ENCODE measurements at regions not wholly inside any gene's neighbourhood (a gene's known extent, or its start where the extent isn't known, plus 50 kb on each side); places are given as distances from the start of the nearest gene placed in this dataset.

DNA sequence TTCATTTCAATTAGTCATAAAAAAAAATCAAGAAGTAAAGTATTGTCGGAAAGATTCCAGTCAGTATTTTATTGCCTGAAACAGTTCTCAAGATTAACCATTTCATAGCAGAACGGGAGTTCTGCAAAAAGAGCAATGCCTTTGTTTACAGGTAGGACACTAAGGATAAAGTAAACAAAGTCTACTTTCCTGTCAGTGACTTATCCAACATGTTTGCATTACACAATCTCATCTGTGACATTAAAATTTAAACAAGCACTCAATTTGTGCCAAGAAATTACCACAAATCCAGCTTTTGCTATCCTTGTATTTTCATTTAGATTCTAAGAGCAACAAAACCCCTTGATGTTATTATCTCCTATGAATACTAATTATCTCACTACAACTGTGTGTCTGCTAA lies 306.5 kb upstream of the LDB2 start:
- TF ChIP-seq, protein P1, sequence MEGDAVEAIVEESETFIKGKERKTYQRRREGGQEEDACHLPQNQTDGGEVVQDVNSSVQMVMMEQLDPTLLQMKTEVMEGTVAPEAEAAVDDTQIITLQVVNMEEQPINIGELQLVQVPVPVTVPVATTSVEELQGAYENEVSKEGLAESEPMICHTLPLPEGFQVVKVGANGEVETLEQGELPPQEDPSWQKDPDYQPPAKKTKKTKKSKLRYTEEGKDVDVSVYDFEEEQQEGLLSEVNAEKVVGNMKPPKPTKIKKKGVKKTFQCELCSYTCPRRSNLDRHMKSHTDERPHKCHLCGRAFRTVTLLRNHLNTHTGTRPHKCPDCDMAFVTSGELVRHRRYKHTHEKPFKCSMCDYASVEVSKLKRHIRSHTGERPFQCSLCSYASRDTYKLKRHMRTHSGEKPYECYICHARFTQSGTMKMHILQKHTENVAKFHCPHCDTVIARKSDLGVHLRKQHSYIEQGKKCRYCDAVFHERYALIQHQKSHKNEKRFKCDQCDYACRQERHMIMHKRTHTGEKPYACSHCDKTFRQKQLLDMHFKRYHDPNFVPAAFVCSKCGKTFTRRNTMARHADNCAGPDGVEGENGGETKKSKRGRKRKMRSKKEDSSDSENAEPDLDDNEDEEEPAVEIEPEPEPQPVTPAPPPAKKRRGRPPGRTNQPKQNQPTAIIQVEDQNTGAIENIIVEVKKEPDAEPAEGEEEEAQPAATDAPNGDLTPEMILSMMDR (IDR thresholded peaks at IDR 0.05) = no peak

DNA sequence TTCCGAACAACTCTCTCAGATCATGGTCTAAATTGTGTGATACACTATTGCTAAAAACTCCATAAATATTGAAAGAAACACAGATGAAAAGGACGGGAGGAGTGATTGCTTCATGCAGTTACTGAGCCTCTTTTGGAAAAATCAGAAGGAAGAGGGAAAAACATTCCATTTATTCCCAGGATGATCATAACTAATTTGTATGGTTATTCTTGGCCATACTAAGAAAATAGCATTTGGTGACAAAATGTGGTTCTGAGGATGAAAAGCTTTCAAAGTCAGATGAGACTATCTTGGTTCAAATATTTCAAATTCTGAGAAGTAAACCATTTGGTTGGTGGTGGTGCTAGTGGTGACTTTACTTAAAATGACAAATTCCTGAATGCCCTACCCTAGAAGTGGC lies 305.4 kb upstream of the LDB2 start:
- TF ChIP-seq, protein P1 (IDR thresholded peaks at IDR 0.05) = no peak

DNA sequence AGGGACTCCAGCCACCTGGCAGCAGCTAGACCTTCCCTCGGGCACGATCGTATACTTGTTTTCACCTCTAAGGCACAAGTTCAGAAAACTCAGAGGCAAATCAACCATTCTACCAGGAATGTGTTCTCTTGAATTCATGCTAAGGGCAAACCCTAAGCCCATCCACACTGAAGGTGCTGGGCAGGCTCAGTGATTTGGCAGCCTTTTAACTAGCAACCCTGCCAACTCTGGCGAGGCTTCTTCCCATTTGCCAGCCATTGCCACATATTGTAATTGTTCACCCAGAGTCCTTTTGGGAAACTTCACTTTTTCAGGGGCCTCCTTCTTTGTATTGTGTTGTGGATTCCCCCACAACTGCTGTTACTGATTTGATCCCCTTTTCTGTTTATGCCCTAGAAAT lies 298.6 kb upstream of the LDB2 start:
- TF ChIP-seq, protein P1 (IDR thresholded peaks at IDR 0.05) = no peak

DNA sequence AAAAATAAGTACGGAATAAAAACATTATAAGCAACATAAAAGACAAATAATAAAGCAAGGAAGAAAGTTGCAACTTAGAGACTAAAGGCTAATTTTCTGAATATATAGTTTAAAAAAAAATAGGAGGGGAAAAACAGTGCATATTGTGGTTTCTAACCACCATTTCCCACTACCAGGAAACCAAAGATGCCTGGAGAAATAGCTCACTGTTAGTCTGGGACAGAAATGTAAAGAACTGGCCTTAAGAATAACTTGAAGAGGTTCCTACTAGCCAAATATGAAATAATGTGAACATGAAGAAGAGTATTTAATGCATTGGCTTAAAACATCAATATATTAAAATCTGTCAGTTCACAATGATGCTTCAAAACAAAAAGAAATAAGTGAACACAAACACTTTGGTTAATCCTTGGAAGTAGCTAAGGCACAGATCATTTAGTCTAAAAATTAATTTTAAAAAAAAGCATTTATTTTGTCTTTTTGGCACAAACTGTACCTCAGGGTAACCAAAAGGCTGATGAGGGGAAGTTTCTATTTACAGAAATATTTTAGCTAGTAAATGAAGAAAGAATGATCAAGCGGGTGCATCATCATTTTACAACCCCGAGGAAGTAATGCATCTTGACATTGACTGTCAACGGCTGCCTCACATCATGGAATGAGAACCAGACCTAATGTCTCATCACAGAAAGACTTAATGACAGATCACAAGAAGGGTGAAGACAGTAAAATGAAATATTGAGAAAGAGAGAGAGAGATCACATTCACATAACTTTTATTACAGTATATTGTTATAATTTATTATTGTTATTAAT lies 297.2 kb upstream of the LDB2 start:
- TF ChIP-seq, protein P1 (IDR thresholded peaks at IDR 0.05) = no peak

DNA sequence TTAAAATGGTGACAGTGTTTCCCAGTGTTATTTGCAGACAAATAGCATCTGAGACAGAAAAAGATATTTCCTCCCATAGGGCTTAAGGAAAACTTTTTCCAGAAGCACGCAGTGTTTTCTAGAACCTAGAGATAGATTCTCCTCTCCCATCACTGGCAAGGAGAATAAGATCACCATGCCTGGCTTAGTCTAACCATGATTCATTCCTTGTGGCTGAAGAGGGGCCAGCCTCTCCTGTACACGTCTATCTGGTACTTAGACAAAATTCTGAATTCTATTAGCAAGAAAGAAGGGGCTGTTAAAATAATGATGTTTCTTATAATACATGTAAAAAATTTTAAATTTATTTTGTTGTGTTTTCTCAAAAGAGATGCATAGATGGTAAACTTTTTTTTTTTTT lies 296.1 kb upstream of the LDB2 start:
- TF ChIP-seq, protein P1 (IDR thresholded peaks at IDR 0.05) = no peak

DNA sequence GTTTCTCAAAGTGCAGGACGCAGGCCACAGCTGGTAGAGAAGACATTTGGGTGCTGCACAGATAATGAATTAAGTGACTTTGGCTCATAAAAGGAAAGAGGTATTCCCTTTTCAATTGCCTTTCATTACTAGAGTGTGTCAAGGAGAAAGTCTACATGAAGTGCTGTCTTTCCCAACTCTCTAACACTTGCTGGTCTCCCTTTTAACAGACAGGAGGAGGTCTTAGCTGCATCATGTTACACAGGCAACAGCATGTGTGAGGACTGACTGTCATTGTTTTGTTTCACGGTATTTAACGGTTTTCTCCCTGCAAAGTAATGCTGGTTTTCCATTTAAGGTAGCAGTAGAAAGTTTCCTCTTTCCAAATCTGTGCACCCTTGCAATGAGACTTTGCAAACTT lies 291.3 kb upstream of the LDB2 start:
- TF ChIP-seq, protein P1 (IDR thresholded peaks at IDR 0.05) = no peak

DNA sequence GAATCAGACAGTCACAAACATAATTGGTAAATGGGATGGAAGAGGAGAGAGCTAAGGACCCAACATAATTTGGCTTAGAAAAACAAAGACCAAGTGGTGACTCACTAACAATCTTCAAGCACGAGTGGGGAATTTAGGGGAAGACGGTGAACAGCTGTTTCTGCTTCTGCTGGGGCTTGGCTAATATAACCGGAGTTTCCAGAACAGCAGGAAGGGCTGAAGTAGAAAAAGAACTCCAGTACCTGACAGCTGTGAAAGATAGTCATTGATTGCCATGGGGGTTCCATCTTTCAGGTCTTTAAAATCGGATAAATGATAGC lies 290.9 kb upstream of the LDB2 start:
- TF ChIP-seq, protein P1 (IDR thresholded peaks at IDR 0.05) = no peak
